Activated naive CD8-positive, alpha-beta T cell treated with anti-CD3 and anti-CD28 coated beads, Interleukin-2, amount 50 U/mL, for 16 hours (primary cell): ENCODE measurements at regions not wholly inside any gene's neighbourhood (a gene's known extent, or its start where the extent isn't known, plus 50 kb on each side); places are given as distances from the start of the nearest gene placed in this dataset.
"Not testable (repeated sequence)": the region's sequence is repeated elsewhere in the genome, so short reads cannot be mapped to it uniquely, and the experiment has no call there.

Source experiments
- DNase-seq: peaks from one replicate; pipeline ENCODE4 v3.0.0-alpha.2; 2020; ENCODE audit warnings: low read depth, low spot score

DNA sequence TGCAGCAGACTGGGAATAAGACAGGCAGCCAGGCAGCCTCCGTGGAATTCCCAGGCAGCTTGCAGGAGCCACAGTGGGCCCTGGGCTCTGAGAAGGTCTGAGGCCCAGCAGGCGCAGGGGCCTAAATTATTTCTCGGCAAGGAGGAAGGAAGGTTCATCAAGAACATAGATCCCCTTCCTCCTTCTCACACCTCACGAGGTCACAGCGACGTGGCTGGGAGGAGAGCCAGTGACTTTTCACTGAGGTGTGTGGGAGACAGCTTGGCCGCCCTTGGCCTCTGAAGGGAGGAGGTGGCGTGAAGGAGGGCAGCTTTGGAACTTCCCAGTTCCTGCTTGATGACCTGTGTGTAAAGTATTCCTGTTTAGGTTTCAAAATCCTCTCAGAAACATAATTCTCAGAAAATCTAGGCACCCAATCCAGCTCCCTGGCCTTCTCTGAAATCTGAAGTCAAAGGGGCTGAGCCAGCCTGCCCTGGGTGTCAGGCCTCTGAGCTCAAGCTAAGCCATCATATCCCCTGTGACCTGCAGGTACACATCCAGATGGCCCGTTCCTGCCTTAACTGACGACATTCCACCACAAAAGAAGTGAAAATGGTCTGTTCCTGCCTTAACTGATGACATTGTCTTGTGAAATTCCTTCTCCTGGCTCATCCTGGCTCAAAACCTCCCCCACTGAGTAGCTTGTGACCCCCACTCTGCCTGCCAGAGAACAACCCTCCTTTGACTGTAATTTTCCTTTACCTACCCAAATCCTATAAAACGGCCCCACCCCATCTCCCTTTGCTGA, 161.0 kb downstream of the ADRA2C start:
- not testable (repeated sequence) for DNase-seq

DNA sequence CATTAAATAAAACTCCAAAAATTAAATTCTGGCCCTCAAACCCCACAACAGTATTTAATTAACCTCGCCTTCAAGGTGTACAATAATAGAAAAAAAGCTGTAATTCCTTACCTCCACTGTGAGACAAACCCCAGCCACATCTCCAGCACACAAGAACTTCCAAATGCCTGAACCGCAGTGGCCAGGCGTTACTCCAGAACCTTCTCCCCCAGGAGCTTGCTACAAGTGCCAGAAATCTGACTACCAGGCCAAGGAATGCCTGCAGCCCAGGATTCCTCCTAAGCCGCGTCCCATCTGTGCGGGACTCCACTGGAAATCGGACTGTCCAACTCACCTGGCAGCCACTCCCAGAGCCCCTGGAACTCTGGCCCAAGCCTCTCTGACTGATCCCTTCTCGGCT, 163.2 kb downstream of the ADRA2C start:
- not testable (repeated sequence) for DNase-seq

DNA sequence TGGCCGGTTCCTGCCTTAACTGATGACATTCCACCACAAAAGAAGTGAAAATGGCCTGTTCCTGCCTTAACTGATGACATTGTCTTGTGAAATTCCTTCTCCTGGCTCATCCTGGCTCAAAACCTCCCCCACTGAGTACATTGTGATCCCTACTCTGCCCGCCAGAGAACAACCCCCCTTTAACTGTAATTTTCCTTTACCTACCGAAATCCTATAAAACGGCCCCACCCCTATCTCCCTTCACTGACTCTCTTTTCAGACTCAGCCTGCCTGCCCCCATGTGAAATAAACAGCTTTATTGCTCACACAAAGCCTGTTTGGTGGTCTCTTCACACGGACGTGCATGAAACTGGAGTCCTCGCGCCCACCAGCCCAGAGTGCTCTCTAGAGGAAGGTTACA, 166.5 kb downstream of the ADRA2C start:
- DNase-seq: not testable (repeated sequence)

DNA sequence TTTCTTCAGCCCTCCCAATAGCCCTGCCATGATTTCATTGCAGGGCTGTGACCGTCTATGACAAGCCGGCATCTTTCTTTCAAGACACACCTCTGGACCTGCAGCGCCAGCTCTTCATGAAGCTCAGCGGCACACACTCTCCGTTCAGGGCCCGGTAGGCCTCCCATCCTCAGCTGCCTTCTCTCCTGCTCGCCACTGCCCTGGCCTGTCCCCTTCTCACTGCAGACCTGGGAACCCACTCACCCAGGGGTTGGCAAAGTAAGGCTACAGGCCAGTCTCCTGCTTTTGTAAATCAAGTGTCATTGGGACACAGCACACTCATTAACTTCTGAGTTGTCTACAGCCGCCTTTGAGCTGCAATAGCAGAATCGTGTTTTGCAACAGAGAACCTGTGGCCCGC, 169.2 kb downstream of the ADRA2C start:
- DNase-seq: not testable (repeated sequence)

DNA sequence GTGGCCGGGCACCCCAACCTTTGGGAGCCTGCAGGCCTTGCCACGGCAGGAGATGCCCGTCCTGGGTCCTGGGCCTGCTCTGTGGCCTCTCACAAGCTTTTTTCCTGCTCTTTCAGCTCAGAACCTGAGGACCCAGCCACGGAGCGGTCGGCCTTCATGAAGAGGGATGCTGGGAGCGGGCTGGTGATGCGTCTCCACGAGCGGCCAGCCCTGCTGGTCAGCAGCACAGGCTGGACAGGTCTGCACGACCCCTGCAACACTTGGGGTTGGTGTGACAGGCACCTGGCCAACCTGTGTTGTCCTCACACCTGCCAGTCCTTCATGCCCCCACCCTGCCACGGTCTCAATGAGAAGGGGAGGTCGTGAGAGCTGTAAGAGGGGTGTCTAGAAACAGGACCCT, 170.0 kb downstream of the ADRA2C start:
- no peak for DNase-seq

DNA sequence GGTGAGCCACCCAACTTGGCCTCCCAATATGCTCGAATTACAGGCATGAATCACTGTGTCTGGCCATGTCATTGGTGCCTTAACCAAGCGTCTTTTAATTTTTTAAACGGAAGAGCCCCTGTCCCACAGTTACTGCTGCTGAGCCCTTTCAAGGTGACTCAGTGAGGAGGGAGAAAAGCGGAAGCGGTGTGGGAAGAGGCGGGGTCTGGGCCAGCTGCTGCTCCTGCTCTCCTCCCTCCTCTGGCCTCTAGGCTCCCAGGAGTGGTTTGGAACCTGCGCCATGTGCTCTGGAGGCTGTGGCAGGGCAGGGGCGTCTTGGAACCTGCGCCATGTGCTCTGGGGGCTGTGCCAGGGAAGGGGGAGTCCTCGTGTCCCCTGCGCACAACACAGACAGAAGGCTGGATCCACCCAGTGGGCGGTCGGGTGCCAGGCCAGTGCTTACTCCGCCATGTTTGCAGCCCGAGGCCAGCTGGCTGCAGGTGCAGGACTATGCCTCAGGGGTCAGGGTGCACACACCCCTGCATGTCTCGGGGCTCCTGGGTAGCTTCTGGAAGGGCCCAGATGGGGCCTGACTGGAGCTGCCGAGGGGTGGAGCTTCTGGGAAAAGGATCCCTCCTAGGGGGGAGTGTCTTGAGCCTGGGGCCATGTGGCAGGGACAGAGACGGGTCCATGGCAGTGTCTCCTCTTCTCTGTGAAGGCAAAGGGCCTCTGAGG, 171.8 kb downstream of the ADRA2C start:
- DNase-seq: not testable (repeated sequence)

DNA sequence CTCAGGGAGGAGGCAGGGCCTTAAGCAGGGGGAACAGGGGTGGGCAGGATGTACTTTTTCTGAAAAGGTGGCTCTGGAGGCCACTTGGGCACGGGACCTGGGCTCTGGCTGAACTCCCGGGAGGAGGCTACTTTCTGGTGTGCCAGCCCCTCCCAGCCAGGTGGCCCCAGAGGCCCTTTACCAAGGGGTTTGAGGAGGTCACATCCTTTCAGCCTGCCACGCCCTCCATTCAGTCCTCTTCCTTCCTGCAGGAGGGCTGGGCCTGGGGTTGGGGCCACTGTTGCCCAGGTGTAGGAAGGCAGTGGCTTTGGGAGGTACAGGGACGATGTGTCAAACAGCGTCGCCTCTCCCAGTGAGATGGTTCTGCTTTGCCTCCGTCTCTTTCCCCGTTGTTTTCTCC, 172.5 kb downstream of the ADRA2C start:
- DNase-seq: not testable (repeated sequence)

DNA sequence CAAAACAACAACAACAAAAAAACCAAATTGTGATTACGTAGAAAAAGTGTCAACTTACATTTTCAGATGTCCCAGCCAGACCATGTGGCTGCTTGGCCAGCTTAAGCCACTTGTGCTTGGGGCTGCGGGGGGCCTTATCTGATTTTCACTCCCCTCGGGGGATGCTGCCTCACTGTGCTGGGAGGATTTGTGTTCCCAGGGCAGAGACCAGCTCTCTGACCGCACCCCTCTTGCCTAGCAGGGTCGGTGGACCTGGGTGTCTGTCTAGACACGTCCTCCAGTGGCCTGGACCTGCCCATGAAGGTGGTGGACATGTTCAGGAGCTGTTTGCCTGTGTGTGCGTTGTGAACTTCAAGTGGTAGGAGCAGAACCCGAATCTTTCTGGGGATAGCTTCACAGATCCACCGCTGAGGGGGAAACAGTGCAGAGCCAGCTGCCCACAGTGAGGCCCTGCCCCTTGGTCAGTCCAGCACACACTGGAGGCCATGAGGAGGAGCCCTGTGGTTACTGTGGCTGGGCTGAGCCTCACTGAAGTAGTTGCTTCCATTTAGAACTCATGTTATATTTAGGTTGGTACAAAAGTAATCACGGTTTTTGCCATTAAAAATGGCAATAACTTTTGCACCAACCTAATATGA, 173.9 kb downstream of the ADRA2C start:
- DNase-seq: not testable (repeated sequence)

DNA sequence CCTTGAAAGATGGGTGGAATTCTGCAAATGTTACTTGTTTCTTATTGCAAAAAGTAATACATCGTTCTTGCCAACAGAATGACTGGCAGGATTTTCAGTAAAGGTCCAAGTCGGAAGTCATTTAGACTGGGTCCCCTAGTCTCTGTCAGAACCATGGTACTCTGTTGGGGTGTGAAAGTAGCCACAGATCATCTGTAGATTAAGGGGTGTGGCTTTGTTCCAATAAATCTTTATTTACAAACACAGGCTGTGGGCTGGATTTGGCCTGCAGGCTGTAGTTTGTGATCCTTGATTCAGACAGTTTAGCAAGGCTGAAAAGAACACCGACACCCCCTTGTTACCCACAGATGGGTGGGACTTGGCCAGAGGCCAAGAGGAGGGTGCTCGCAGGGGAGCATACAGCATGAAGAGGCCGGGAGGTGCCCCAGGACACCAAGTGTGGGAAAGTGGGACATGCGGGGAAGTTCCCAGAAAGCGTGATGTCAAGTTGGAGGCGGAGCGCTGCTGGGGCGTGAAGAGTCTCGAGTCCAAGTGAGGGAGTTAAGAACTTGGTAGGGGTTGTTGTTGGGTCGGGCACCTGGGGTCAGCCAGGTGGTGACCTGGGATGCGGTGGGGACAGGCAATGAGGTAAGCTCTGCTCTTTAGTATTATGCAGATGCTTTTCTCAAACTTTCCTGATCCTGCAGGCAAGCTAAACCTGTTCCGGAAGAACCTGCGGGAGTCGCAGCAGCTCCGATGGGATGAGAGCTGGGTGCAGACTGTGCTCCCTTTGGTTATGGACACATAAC, 175.7 kb downstream of the ADRA2C start:
- not testable (repeated sequence) for DNase-seq

DNA sequence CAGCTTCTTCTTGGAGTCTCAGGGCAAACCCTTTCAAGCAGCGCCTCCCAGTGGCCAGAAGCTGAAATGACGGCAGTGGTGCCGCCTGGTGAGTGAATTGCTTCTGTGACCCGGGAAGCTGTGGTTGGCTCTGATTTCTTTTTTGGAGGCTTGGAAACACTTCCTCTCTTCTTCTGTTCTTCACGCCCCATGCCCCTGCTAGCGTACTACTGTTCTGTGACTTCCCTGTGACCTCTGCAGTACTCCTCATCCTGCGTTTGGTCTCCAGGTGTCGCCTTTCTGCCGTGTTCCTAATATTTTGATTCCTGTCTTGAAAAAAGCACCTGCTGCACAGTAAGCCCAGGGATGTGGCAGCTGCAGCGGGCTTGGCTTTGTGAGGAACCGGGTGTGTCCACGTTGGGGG, 176.4 kb downstream of the ADRA2C start:
- DNase-seq: not testable (repeated sequence)

DNA sequence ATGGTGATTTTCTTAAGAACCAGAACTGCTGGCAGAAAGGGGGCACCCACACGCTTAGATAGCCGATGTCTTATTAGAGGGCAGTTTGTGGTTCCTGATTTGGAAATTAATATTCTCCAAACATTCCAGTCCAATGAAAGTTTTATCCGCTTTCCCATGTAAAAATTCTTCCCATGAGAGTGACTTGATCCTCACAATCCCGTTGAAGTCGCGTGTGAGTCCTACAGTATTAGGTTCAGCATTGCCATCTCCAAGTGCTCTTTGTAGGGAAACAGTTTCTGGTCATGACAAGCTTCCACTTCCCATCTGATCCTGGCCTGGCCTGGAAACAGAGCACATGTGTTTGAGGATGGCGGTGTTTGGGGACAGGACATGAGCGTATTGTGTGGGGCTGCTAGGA, 176.9 kb downstream of the ADRA2C start:
- DNase-seq: not testable (repeated sequence)

DNA sequence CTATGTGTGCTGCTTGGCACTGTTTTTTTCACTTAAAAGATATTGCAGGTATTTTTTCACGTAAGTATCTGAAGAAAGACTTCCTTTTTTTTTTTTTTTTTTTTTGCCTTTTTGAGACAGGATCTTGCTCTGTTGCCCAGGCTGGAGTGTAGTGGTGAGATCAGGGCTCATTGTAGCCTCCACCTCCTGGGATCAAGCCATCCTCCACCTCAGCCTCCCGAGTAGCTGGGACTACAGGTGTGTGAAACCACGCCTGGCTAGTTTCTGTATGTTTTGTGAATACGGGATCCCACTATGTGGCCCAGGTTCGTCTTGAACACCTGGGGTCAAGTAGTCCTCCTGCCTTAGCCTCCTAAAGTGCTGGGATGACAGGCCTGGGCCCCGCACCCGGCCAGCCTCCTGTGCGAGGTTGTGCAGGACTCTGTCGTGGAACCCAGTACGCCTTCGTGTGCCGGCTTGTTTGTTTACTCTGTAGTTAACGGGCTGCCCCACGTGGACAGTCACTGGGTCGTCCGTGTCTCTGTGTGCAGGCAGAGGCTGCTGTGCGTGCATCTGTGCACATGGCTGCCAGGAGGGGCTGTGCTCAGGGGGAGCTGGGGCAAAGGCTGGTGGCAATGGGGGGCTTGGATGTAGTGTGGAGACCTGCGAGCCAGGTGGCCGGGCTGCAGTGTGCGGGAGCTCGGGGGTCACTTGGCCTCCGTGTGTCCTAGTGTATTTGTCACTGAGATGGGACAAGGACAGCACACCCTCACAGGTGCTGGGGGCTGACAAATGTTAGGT, 179.5 kb downstream of the ADRA2C start:
- no peak for DNase-seq

DNA sequence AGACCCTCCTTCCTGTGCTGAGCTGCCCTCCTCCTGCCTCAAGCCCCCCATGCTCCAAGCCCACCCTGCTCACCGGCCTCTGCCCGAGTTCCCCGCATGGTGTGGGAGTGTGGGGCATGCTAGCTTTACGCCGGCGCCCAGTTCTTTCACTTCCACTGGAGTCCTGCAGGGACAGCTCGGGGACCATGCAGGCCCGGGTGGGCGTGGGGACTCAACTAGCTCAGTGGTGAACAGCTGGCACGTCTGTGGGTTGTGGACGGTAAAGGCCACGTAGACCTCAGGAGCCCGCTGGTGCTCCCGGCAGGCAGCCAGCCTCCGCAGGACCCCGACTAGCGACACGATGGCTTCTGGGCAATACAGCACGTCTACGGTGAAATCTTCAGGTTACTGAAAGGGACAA, 180.4 kb downstream of the ADRA2C start:
- not testable (repeated sequence) for DNase-seq

DNA sequence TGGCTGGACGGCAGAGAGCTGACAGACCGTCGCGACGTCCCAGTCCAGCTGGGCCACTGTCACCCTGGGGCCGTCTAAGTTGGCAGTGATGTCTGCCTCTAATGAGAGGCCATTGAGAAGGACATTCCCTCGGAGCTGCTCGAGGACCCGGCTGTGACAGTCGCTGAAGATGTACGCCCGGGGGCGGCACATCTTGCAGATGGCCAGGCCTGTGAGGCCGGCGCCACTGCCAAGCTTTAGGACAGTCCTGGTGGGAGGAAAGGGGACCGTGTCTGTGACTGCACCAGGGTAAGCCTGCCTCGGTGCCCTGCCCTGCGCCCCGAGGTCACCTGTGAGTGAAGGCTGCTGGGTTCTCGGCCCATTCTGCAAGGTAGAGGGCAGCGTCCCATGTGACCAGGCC, 181.6 kb downstream of the ADRA2C start:
- DNase-seq: not testable (repeated sequence)

DNA sequence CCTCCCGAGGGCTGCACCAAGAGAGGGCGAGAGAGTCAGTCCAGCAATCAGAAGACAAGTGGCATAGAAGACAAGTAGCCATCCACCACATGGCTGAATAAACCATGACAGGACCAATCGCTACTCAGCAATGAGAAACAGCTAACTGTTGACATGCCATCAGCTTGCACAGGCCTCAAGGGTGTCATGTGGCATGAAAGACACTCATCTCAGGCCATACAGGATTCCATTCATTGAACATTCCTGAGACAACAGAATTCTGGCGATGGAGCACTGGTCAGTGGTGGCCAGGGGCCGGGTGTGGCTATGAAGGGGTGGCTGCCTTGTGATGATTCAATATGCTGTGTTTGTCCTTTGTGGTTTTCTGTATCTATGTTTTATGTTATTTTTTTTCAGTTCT, 182.0 kb downstream of the ADRA2C start:
- not testable (repeated sequence) for DNase-seq

DNA sequence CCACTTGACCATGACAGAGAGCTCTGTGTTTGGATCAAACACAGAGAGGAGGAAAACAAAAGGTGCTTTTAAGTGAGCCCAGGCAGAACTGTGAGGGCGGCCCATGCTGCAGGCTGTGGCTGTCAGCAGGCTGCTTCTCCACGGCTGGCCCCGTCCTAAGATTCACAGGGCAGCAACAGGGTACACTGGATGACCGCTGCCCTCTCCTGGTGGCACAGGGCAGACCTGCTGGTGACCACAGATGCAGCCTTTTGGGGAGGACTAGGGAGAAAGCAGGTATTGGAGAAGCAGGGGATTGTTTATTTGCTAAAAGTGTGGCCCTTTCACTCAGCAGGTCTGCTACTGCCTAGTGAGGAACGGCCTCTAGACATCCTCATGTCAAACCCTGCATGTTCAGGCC, 183.7 kb downstream of the ADRA2C start:
- DNase-seq: not testable (repeated sequence)

DNA sequence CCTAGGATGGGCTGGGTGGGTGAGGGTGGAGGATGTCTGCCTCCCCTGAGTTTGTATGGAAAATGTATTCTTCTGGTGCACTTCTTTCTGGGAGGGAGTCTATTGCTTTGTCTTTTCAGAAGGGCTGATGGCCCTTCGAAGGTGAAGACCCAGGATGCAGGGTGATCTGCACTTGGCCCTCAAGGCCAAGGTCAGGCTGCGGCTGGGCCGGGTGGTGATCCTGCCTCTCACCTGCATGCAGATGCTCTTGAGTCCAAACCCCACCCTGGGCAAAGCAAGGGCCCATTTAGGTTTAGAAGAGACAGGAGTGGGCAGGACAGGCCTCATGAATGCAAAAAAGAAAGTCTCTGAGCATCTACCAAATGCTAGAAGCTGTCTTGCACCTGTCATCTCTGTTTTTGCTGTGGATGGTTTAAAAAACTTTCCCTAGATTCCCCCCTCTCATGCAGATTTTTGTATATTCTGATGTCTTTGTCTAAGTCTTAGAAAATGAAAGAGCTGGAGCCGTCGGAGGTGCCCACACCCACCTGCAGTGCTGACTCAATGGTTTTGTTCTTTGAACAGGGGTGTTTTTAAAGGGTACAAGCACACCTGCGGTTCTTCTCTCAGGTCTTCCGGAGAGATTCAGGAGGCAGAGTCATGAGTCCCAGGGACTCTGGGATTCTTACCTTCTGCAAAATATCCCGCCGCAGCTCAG, 186.4 kb downstream of the ADRA2C start:
- not testable (repeated sequence) for DNase-seq

DNA sequence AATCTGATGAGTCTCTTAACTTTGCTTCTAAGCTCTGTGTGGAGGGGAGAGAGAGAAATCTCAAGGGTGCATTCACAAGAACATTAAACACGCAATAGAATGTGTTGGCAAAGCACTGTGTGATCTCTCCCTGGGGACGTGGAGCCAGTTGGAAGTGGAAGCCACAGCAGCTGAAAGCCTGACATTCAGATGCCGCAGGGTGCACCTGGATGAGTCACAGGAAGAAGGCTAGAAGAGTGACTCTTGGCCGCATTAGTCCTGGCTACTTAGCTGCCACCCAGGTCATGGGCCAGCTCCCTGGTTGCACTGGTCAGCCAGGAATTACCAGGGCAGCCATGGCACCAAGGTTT, 186.9 kb downstream of the ADRA2C start:
- DNase-seq: not testable (repeated sequence)

DNA sequence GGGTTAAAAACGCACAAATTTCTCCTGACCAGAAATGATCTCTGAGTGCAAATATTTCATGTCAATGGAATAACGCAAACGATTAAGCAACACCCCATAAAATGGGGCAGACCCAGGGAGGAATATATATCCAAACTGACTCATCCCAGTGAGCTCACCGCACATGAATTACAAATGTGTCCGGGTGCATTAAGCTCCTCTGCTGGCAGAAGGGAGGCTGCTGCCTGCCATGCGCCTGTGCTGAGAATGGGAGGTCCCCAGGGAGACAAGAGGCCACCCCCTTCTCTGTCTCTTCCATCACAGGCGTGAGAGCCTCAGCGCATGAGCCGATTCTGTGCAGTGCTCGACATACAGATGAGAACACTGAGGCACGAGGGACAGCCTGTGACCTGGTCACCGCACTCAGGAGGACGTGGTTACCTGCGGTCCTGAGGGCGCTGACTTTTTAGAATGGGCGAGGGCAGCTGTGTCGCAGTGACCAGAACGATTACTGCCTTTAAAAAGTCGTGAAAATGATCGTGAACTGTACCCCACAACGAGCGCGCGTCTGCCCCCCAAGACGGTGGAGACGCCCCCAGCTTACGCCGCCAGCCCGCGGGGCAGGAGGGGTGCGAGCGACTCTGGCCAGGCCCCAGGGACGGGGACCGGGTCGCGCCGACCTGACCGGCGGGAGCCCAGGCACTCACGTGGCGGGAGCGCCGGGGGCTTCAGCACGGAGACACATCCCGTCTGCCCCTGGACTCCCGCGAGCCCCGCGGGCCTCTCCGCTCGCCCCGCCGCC, 188.5 kb downstream of the ADRA2C start:
- DNase-seq: peak; percentile 59
